ENCODE measurements at regions not wholly inside any gene's neighbourhood (a gene's known extent, or its start where the extent isn't known, plus 50 kb on each side); places are given as distances from the start of the nearest gene placed in this dataset.

GRCh38 chr2:173544641-173545363 lies 190.1 kb downstream of the CDCA7 start:
- H3K9me3 ChIP-seq, result no peaks in the 10 kb centered on the region
- intact Hi-C loops (cut with DNase I), result no loop called here
- H3K27me3 ChIP-seq, result no peaks in the 10 kb centered on the region
- peaks cover 0 to 10% (median 4%) of the 10 kb centered on the region in 4 donors for H3K4me1 ChIP-seq
- no peak overlapping the region for H3K4me3 ChIP-seq
- DNase-seq (peak in 1 of 3 donors; percentile 23), ATAC-seq (peak; percentile 76 to 95 (median 89))
- no peaks in the 10 kb centered on the region for H3K36me3 ChIP-seq
- TF ChIP-seq CTCF (IDR thresholded peaks at IDR 0.05), result no peak
- no peak for TF ChIP-seq POLR2A (IDR thresholded peaks at IDR 0.05)
- H3K27ac ChIP-seq, result no peak overlapping the region
- 33% methylated on average over 6 of the region's 6 CpGs for WGBS (ENCODE audit: insufficient coverage, low coverage, low lambda C conversion rate, missing lambda C conversion rate)

- H3K4me3 ChIP-seq, result no peak overlapping the region
- peak in 3 of 4 donors; percentile 9 to 21 (median 16) for ATAC-seq
- no peaks in the 10 kb centered on the region for H3K36me3 ChIP-seq
- peaks cover 0 to 10% (median 4%) of the 10 kb centered on the region in 4 donors for H3K4me1 ChIP-seq
- intact Hi-C loops (cut with DNase I), result no loop called here
- H3K9me3 ChIP-seq, result no peaks in the 10 kb centered on the region
- WGBS (ENCODE audit: insufficient coverage, low coverage, low lambda C conversion rate, missing lambda C conversion rate), result 68% methylated on average over 3 of the region's 3 CpGs
- no peak for TF ChIP-seq CTCF (IDR thresholded peaks at IDR 0.05)
- TF ChIP-seq POLR2A (IDR thresholded peaks at IDR 0.05), result no peak
- no peak overlapping the region for H3K27ac ChIP-seq
- no peaks in the 10 kb centered on the region for H3K27me3 ChIP-seq
- DNase-seq, result no peak
These were observed 190.7 kb downstream of the CDCA7 start for GRCh38 chr2:173545364-173545763.

- peaks cover 0 to 10% (median 4%) of the 10 kb centered on the region in 4 donors for H3K4me1 ChIP-seq
- H3K27ac ChIP-seq, result no peak overlapping the region
- intact Hi-C loops (cut with DNase I), result no loop called here
- H3K4me3 ChIP-seq, result no peak overlapping the region
- 83% methylated on average over 6 of the region's 6 CpGs for WGBS (ENCODE audit: insufficient coverage, low coverage, low lambda C conversion rate, missing lambda C conversion rate)
- no peaks in the 10 kb centered on the region for H3K9me3 ChIP-seq
- TF ChIP-seq POLR2A (IDR thresholded peaks at IDR 0.05), result no peak
- no peak for TF ChIP-seq CTCF (IDR thresholded peaks at IDR 0.05)
- no peaks in the 10 kb centered on the region for H3K27me3 ChIP-seq
- DNase-seq, result no peak
- ATAC-seq, result no peak
- no peaks in the 10 kb centered on the region for H3K36me3 ChIP-seq
These were observed 192.8 kb downstream of the CDCA7 start for GRCh38 chr2:173547499-173547898.

GRCh38 chr2:173550143-173550542 lies 195.5 kb downstream of the CDCA7 start:
- Histone ChIP-seq H3K9me3 (no peaks in the 10 kb centered on the region), H3K36me3 (no peaks in the 10 kb centered on the region), H3K4me1 (peaks cover 0 to 6% (median 1%) of the 10 kb centered on the region in 4 donors), H3K27me3 (no peaks in the 10 kb centered on the region), H3K4me3 (no peak overlapping the region), H3K27ac (no peak overlapping the region)
- intact Hi-C loops (cut with DNase I), result no loop called here
- ATAC-seq (no peak), DNase-seq (no peak)
- WGBS (ENCODE audit: insufficient coverage, low coverage, low lambda C conversion rate, missing lambda C conversion rate), result 60% methylated on average over 1 of the region's 1 CpG
- no peak for TF ChIP-seq POLR2A (IDR thresholded peaks at IDR 0.05)
- TF ChIP-seq CTCF (IDR thresholded peaks at IDR 0.05), result no peak

Measured in right lobe of liver (tissue), 6 donors.